DND-41 (cell line): ENCODE measurements at regions not wholly inside any gene's neighbourhood (a gene's known extent, or its start where the extent isn't known, plus 50 kb on each side); places are given as distances from the start of the nearest gene placed in this dataset.

ENCODE experiments used
- EZH2 ChIP-seq: IDR thresholded peaks from 3 replicates; pipeline ENCODE4 v1.6.1; 2012; ENCODE audit warnings: borderline replicate concordance, low read depth, mild to moderate bottlenecking, moderate library complexity, low read length, inconsistent platforms; ENCODE audit not compliant: severe bottlenecking
- TF ChIP-seq, protein P1 (sequence below): IDR thresholded peaks from 2 replicates; pipeline ENCODE4 v1.5.1; 2012; ENCODE audit warnings: borderline replicate concordance, low read length, moderate library complexity, mild to moderate bottlenecking; ENCODE audit not compliant: poor library complexity, severe bottlenecking; ENCODE audit errors: extremely low read depth

GRCh38 chr7:115682507-115682906 is 348.1 kb downstream of the TFEC start:
- TF ChIP-seq, protein P1, sequence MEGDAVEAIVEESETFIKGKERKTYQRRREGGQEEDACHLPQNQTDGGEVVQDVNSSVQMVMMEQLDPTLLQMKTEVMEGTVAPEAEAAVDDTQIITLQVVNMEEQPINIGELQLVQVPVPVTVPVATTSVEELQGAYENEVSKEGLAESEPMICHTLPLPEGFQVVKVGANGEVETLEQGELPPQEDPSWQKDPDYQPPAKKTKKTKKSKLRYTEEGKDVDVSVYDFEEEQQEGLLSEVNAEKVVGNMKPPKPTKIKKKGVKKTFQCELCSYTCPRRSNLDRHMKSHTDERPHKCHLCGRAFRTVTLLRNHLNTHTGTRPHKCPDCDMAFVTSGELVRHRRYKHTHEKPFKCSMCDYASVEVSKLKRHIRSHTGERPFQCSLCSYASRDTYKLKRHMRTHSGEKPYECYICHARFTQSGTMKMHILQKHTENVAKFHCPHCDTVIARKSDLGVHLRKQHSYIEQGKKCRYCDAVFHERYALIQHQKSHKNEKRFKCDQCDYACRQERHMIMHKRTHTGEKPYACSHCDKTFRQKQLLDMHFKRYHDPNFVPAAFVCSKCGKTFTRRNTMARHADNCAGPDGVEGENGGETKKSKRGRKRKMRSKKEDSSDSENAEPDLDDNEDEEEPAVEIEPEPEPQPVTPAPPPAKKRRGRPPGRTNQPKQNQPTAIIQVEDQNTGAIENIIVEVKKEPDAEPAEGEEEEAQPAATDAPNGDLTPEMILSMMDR: no peak
- TF ChIP-seq EZH2: no peak
